ENCODE measurements at regions not wholly inside any gene's neighbourhood (a gene's known extent, or its start where the extent isn't known, plus 50 kb on each side); places are given as distances from the start of the nearest gene placed in this dataset.

GRCh38 chr5:119948162-119948561 is 318.8 kb downstream of the FAM170A start:
- TF ChIP-seq CTCF (conservative IDR thresholded peaks at IDR 0.05; ENCODE audit: low read length): no peak
- TF ChIP-seq EZH2phosphoT487 (IDR thresholded peaks at IDR 0.05; ENCODE audit: borderline replicate concordance, low read depth, low read length): no peak

Data from OCI-LY7 (cell line).